Mesothelial cell of epicardium (in vitro differentiated cells): ENCODE measurements at regions not wholly inside any gene's neighbourhood (a gene's known extent, or its start where the extent isn't known, plus 50 kb on each side); places are given as distances from the start of the nearest gene placed in this dataset.

Experiments used
- DNase-seq, 2 experiments: peaks; one replicate each; pipeline ENCODE4 v3.0.0; 2021; ENCODE audit warnings: low spot score in 2 of 2; ENCODE audit not compliant: unreplicated experiment in 2 of 2
- H3K27ac Mint-ChIP-seq: 2 replicates; pipeline ENCODE4 v1.8.0; 2021; ENCODE audit warnings: mixed read lengths
- H3K27me3 Mint-ChIP-seq: 2 replicates; pipeline ENCODE4 v1.8.0; 2021; ENCODE audit warnings: low read depth, mixed read lengths
- H3K36me3 Mint-ChIP-seq: 2 replicates; pipeline ENCODE4 v1.8.0; 2021; ENCODE audit warnings: mixed read lengths
- H3K4me1 Mint-ChIP-seq: 2 replicates; pipeline ENCODE4 v1.8.0; 2021; ENCODE audit warnings: mixed read lengths
- H3K4me3 Mint-ChIP-seq: 2 replicates; pipeline ENCODE4 v1.8.0; 2021; ENCODE audit warnings: mild to moderate bottlenecking, moderate library complexity, mixed read lengths
- H3K9me3 Mint-ChIP-seq: 2 replicates; pipeline ENCODE4 v1.8.0; 2021; ENCODE audit warnings: mixed read lengths
- TF ChIP-seq, protein P1 (sequence below): fragments of 200-600 bp; sonication (generic); IDR thresholded peaks from one replicate; pipeline ENCODE4 v1.5.0; 2021; ENCODE audit warnings: antibody characterized with exemption; ENCODE audit not compliant: unreplicated experiment

DNA sequence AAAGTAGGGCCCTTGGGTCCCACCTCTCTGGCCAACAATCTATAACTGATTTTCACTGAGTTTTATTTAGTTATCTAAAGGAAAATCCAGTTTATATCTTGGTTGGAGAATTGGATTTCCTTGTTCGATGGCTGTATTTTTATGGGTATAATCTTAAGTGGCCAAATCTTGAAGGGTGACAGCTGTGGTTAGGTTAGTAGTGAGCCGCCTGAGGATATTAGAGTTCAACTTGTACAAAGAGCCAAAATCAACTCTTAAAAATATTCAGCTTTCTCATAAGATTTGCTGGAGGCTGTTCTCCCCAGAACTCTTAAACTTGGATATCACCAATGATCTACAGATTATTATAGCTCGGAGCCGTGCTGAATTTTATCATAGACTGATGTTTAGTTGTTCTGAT is 54.6 kb upstream of the UNC5C start:
- DNase-seq = no peak
- TF ChIP-seq, protein P1, sequence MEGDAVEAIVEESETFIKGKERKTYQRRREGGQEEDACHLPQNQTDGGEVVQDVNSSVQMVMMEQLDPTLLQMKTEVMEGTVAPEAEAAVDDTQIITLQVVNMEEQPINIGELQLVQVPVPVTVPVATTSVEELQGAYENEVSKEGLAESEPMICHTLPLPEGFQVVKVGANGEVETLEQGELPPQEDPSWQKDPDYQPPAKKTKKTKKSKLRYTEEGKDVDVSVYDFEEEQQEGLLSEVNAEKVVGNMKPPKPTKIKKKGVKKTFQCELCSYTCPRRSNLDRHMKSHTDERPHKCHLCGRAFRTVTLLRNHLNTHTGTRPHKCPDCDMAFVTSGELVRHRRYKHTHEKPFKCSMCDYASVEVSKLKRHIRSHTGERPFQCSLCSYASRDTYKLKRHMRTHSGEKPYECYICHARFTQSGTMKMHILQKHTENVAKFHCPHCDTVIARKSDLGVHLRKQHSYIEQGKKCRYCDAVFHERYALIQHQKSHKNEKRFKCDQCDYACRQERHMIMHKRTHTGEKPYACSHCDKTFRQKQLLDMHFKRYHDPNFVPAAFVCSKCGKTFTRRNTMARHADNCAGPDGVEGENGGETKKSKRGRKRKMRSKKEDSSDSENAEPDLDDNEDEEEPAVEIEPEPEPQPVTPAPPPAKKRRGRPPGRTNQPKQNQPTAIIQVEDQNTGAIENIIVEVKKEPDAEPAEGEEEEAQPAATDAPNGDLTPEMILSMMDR = no peak
- Mint-ChIP-seq H3K9me3 (no peaks in the 10 kb centered on the region), H3K4me1 (peaks cover 12% of the 10 kb centered on the region), H3K27ac (peak overlapping the region; percentile 2), H3K36me3 (no peaks in the 10 kb centered on the region), H3K4me3 (no peak overlapping the region), H3K27me3 (no peaks in the 10 kb centered on the region)

DNA sequence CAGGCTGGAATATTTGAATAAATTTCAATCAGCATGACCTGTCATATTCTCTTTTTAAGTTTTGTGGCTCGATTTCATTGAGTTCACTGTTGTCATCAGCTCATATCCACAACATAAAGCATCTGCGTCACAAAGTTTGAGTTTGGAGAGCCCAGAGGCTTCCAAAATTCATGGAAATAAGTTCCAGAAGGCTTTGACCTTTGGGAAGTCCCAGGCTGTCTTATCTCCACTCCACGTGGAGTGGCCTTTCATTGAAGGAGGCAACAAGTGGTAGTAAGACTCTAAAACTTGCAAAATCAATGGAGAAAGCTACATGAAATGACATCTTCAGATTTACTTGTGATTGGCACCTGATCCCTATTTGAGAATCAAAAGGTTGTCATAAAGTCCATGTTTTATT is 54.1 kb upstream of the UNC5C start:
- Mint-ChIP-seq H3K4me3 (no peak overlapping the region), H3K4me1 (peaks cover 12% of the 10 kb centered on the region), H3K27ac (no peak overlapping the region), H3K27me3 (no peaks in the 10 kb centered on the region), H3K9me3 (no peaks in the 10 kb centered on the region), H3K36me3 (no peaks in the 10 kb centered on the region)
- TF ChIP-seq, protein P1 = no peak
- no peak for DNase-seq

DNA sequence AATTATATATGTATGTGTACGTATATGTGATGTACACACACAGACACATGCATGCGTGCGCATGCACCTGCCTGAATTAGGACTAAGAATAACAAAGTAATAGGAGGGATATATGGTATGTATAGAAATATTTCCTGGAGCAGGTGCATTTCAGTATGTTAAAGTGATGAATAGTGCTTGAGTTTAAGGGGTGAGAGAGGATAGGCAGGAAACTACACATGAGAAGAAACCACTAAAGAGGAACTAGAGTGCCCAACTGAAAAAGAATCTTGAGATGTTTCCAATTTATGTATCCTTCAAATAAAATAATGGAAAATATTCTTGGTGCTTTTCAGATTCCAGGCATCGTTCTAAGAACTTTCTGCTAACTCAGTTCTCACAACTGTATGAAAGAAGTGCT is 52.6 kb upstream of the UNC5C start:
- Mint-ChIP-seq H3K36me3 (no peaks in the 10 kb centered on the region), H3K9me3 (no peaks in the 10 kb centered on the region), H3K27ac (no peak overlapping the region), H3K4me1 (peaks cover 12% of the 10 kb centered on the region), H3K27me3 (no peaks in the 10 kb centered on the region), H3K4me3 (no peak overlapping the region)
- DNase-seq = no peak
- TF ChIP-seq, protein P1 = no peak

DNA sequence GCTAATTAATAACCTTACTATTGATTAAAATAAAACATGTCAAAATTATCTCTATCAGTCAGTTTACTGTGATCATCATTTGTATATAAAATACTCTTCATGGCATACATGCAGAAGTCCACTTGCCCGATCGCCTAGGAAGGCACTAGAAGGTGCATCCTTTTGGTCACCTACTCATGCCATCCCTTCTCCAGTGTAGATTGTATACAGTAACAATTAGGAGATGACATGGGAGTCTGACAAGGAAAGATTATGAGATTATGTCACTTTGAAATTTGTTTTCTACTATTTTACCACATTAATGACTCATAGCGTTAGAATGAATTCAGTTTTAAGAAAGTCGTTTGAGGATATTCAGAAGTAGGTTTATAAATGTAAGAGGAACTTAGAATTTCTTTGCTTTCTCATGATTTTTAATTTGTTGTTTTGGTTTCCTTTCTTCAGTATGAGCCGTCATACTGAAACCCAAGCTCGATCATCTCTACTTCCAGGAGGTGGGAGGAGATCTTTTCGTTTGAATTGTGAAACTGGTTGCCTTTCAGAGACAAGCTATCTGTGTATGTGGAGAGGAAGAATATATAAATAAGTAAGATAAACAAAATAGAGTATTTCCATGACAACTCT is 51.1 kb upstream of the UNC5C start:
- no peaks in the 10 kb centered on the region for H3K9me3 Mint-ChIP-seq
- no peak overlapping the region for H3K27ac Mint-ChIP-seq
- H3K4me3 Mint-ChIP-seq = no peak overlapping the region
- DNase-seq = no peak
- peaks cover 18% of the 10 kb centered on the region for H3K4me1 Mint-ChIP-seq
- TF ChIP-seq, protein P1 = no peak
- no peaks in the 10 kb centered on the region for H3K27me3 Mint-ChIP-seq
- no peaks in the 10 kb centered on the region for H3K36me3 Mint-ChIP-seq
